ENCODE measurements at regions not wholly inside any gene's neighbourhood (a gene's known extent, or its start where the extent isn't known, plus 50 kb on each side); places are given as distances from the start of the nearest gene placed in this dataset.

DNA sequence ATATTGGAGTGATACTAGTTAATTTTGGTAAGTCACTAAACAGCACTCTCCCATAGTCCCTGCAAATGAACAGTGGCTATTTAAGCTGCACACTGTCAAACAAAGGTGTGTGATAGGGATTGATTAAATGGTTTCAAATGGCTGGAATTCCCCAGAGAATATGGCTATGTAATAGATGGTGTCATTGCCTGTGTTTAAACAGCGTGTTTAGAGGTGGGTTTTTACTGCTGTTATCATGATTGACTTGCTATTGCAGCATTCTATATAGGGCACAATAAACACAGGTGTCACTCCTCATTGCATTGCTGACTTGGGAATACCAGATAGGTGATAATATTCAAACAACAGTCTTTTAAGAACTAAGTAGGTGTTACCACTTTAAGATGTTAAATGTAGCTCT is 171.7 kb upstream of the MAN1A1 start:
- Histone ChIP-seq H3K9ac (no peak overlapping the region), H2AFZ (no peak overlapping the region), H3K27ac (no peak overlapping the region), H3K4me2 (ENCODE audit: unreplicated experiment) (no peak overlapping the region), H3F3A (ENCODE audit: insufficient read depth) (no peaks in the 10 kb centered on the region), H3K9me2 (ENCODE audit: insufficient read depth) (no peaks in the 10 kb centered on the region; the same call in 1 of the 2 replicates), H3K9me3 (ENCODE audit: low read depth) (no peaks in the 10 kb centered on the region), H4K20me1 (ENCODE audit: insufficient read depth) (no peaks in the 10 kb centered on the region), H3K4me1 (ENCODE audit: insufficient read depth) (0 out of 2 replicates have a peak, but pooled peaks cover 2% of the 10 kb centered on the region), H3K79me2 (ENCODE audit: insufficient read depth) (no peaks in the 10 kb centered on the region), H3K36me3 (ENCODE audit: low read depth) (no peaks in the 10 kb centered on the region), H3K4me3 (no peak overlapping the region), H3K27me3 (replicated peaks; ENCODE audit: insufficient read depth) (no peaks in the 10 kb centered on the region)
- in situ Hi-C loops (cut with MboI), result no loop called here
- DNase-seq, result no peak
- no peak for TF ChIP-seq EZH2 (IDR thresholded peaks at IDR 0.05; ENCODE audit: insufficient read depth, poor library complexity, severe bottlenecking)
- TF ChIP-seq EZH2phosphoT487 (IDR thresholded peaks at IDR 0.05; ENCODE audit: insufficient read depth, low read depth), result no peak
- 93 to 100% methylated on average over 1 of the region's 1 CpG for WGBS, 2 experiments (ENCODE audit: low coverage in 1 of 2, low lambda C conversion rate in 2 of 2, missing lambda C conversion rate in 2 of 2)

- no peak for TF ChIP-seq EZH2phosphoT487 (IDR thresholded peaks at IDR 0.05; ENCODE audit: insufficient read depth, low read depth)
- TF ChIP-seq EZH2 (IDR thresholded peaks at IDR 0.05; ENCODE audit: insufficient read depth, poor library complexity, severe bottlenecking), result no peak
- no peaks in the 10 kb centered on the region; the same call in 1 of the 2 replicates for H3K9me2 ChIP-seq (ENCODE audit: insufficient read depth)
- no peak overlapping the region for H3K4me2 ChIP-seq (ENCODE audit: unreplicated experiment)
- H3K36me3 ChIP-seq (ENCODE audit: low read depth), result no peaks in the 10 kb centered on the region
- no peaks in the 10 kb centered on the region for H3F3A ChIP-seq (ENCODE audit: insufficient read depth)
- H3K9ac ChIP-seq, result no peak overlapping the region
- H2AFZ ChIP-seq, result no peak overlapping the region
- H3K4me1 ChIP-seq (ENCODE audit: insufficient read depth), result 0 out of 2 replicates have a peak, but pooled peaks cover 2% of the 10 kb centered on the region
- H3K79me2 ChIP-seq (ENCODE audit: insufficient read depth), result no peaks in the 10 kb centered on the region
- H3K27ac ChIP-seq, result no peak overlapping the region
- H3K9me3 ChIP-seq (ENCODE audit: low read depth), result no peaks in the 10 kb centered on the region
- no peaks in the 10 kb centered on the region for H3K27me3 ChIP-seq (replicated peaks; ENCODE audit: insufficient read depth)
- H3K4me3 ChIP-seq, result no peak overlapping the region
- no peak for DNase-seq
- no peaks in the 10 kb centered on the region for H4K20me1 ChIP-seq (ENCODE audit: insufficient read depth)
- in situ Hi-C loops (cut with MboI), result no loop called here
These were observed 167.9 kb upstream of the MAN1A1 start for GRCh38 chr6:119517428-119517827.

- Histone ChIP-seq H3K9me2 (ENCODE audit: insufficient read depth) (no peaks in the 10 kb centered on the region), H2AFZ (no peak overlapping the region), H3K9ac (no peak overlapping the region), H3K9me3 (ENCODE audit: low read depth) (no peaks in the 10 kb centered on the region), H4K20me1 (ENCODE audit: insufficient read depth) (no peaks in the 10 kb centered on the region), H3K4me1 (ENCODE audit: insufficient read depth) (no peaks in the 10 kb centered on the region), H3K79me2 (ENCODE audit: insufficient read depth) (no peaks in the 10 kb centered on the region), H3K4me3 (no peak overlapping the region), H3K27me3 (replicated peaks; ENCODE audit: insufficient read depth) (no peaks in the 10 kb centered on the region), H3K4me2 (ENCODE audit: unreplicated experiment) (no peak overlapping the region), H3K36me3 (ENCODE audit: low read depth) (no peaks in the 10 kb centered on the region), H3F3A (ENCODE audit: insufficient read depth) (no peaks in the 10 kb centered on the region), H3K27ac (no peak overlapping the region)
- in situ Hi-C loops (cut with MboI), result no loop called here
- 16 to 18% methylated on average over 2 of the region's 2 CpGs for WGBS, 2 experiments (ENCODE audit: low coverage in 1 of 2, low lambda C conversion rate in 2 of 2, missing lambda C conversion rate in 2 of 2)
- DNase-seq, result no peak
- no peak for TF ChIP-seq EZH2 (IDR thresholded peaks at IDR 0.05; ENCODE audit: insufficient read depth, poor library complexity, severe bottlenecking)
- no peak for TF ChIP-seq EZH2phosphoT487 (IDR thresholded peaks at IDR 0.05; ENCODE audit: insufficient read depth, low read depth)
These were observed 164.8 kb upstream of the MAN1A1 start for GRCh38 chr6:119514345-119514744.

- Histone ChIP-seq H3K4me1 (ENCODE audit: insufficient read depth) (no peaks in the 10 kb centered on the region), H3K79me2 (ENCODE audit: insufficient read depth) (no peaks in the 10 kb centered on the region), H2AFZ (no peak overlapping the region), H4K20me1 (ENCODE audit: insufficient read depth) (no peaks in the 10 kb centered on the region), H3K9me3 (ENCODE audit: low read depth) (no peaks in the 10 kb centered on the region), H3K27ac (no peak overlapping the region), H3K27me3 (replicated peaks; ENCODE audit: insufficient read depth) (no peaks in the 10 kb centered on the region), H3K36me3 (ENCODE audit: low read depth) (no peaks in the 10 kb centered on the region), H3F3A (ENCODE audit: insufficient read depth) (no peaks in the 10 kb centered on the region), H3K4me2 (ENCODE audit: unreplicated experiment) (no peak overlapping the region), H3K9ac (no peak overlapping the region), H3K9me2 (ENCODE audit: insufficient read depth) (0 out of 2 replicates have a peak, but pooled peaks cover 5% of the 10 kb centered on the region), H3K4me3 (no peak overlapping the region)
- DNase-seq, result no peak
- in situ Hi-C loops (cut with MboI), result no loop called here
- WGBS, 2 experiments (ENCODE audit: low coverage in 1 of 2, low lambda C conversion rate in 2 of 2, missing lambda C conversion rate in 2 of 2), result 61% methylated on average over 3 of the region's 3 CpGs
- TF ChIP-seq EZH2 (IDR thresholded peaks at IDR 0.05; ENCODE audit: insufficient read depth, poor library complexity, severe bottlenecking) (no peak), EZH2phosphoT487 (IDR thresholded peaks at IDR 0.05; ENCODE audit: insufficient read depth, low read depth) (no peak)
These were observed 161.5 kb upstream of the MAN1A1 start for GRCh38 chr6:119511024-119511423.

GRCh38 chr6:119510246-119510645 is 160.7 kb upstream of the MAN1A1 start:
- Histone ChIP-seq H3K9me2 (ENCODE audit: insufficient read depth) (0 out of 2 replicates have a peak, but pooled peaks cover 5% of the 10 kb centered on the region), H3K4me2 (ENCODE audit: unreplicated experiment) (no peak overlapping the region), H3K27me3 (replicated peaks; ENCODE audit: insufficient read depth) (no peaks in the 10 kb centered on the region), H3K4me1 (ENCODE audit: insufficient read depth) (no peaks in the 10 kb centered on the region), H4K20me1 (ENCODE audit: insufficient read depth) (no peaks in the 10 kb centered on the region), H3K36me3 (ENCODE audit: low read depth) (no peaks in the 10 kb centered on the region), H3K9ac (no peak overlapping the region), H3F3A (ENCODE audit: insufficient read depth) (no peaks in the 10 kb centered on the region), H3K9me3 (ENCODE audit: low read depth) (no peaks in the 10 kb centered on the region), H3K79me2 (ENCODE audit: insufficient read depth) (no peaks in the 10 kb centered on the region), H3K27ac (no peak overlapping the region), H3K4me3 (no peak overlapping the region), H2AFZ (no peak overlapping the region)
- no peak for DNase-seq
- no peak for TF ChIP-seq EZH2phosphoT487 (IDR thresholded peaks at IDR 0.05; ENCODE audit: insufficient read depth, low read depth)
- TF ChIP-seq EZH2 (IDR thresholded peaks at IDR 0.05; ENCODE audit: insufficient read depth, poor library complexity, severe bottlenecking), result no peak
- WGBS, 2 experiments (ENCODE audit: low coverage in 1 of 2, low lambda C conversion rate in 2 of 2, missing lambda C conversion rate in 2 of 2), result 92 to 99% methylated on average over 2 of the region's 2 CpGs
- in situ Hi-C loops (cut with MboI), result no loop called here
